ENCODE measurements at regions not wholly inside any gene's neighbourhood (a gene's known extent, or its start where the extent isn't known, plus 50 kb on each side); places are given as distances from the start of the nearest gene placed in this dataset.

- intact Hi-C loops (cut with micrococcal nuclease) = no loop called here
- no peak for TF ChIP-seq FOS (IDR thresholded peaks at IDR 0.05; ENCODE audit: borderline replicate concordance, insufficient read depth, low read length)
- no peak for TF ChIP-seq MAX (IDR thresholded peaks at IDR 0.05; ENCODE audit: insufficient read depth, insufficient read length)
- no peak for TF ChIP-seq POLR2AphosphoS5 (IDR thresholded peaks at IDR 0.05; ENCODE audit: insufficient read depth, low read depth, low read length)
- no peak for TF ChIP-seq JUN (IDR thresholded peaks at IDR 0.05; ENCODE audit: borderline replicate concordance, insufficient read depth, insufficient read length, low read depth)
- no peak for TF ChIP-seq MYC (IDR thresholded peaks at IDR 0.05; ENCODE audit: low read depth, low read length)
- no peak for TF ChIP-seq POLR2A (IDR thresholded peaks at IDR 0.05; ENCODE audit: low read depth, low read length)
- TF ChIP-seq EZH2 (IDR thresholded peaks at IDR 0.05; ENCODE audit: borderline replicate concordance, low read depth, low read length, severe bottlenecking) = no peak
- no peak for TF ChIP-seq CTCF (IDR thresholded peaks at IDR 0.05; ENCODE audit: extremely low read depth in 1 of 2, insufficient read depth in 1 of 2, low read depth in 1 of 2, low read length in 2 of 2)
- TF ChIP-seq GATA2 (IDR thresholded peaks at IDR 0.05; ENCODE audit: insufficient read depth, insufficient read length, low read depth, low read length) = no peak
- Histone ChIP-seq H4K20me1 (replicated peaks; ENCODE audit: control insufficient read depth, extremely low read depth, insufficient read depth, low read length) (no peaks in the 10 kb centered on the region), H3K4me3 (replicated peaks in 1 of 3; ENCODE audit: insufficient read depth in 1 of 3, low read depth in 1 of 3, low read length in 3 of 3) (no peak overlapping the region), H2AFZ (ENCODE audit: low read depth, low read length) (no peak overlapping the region), H3K79me2 (ENCODE audit: control insufficient read depth, insufficient read depth, low read length) (no peaks in the 10 kb centered on the region), H3K27ac (ENCODE audit: insufficient read depth, low read depth, low read length) (no peak overlapping the region), H3K9ac (replicated peaks; ENCODE audit: extremely low read depth, insufficient read depth, low read length) (no peak overlapping the region), H3K9me3 (replicated peaks; ENCODE audit: control insufficient read depth, insufficient read depth, low read length) (no peaks in the 10 kb centered on the region), H3K4me2 (ENCODE audit: insufficient read depth, low read length) (no peak overlapping the region), H3K4me1 (ENCODE audit: control insufficient read depth, extremely low read depth, insufficient read depth, low read length) (no peaks in the 10 kb centered on the region), H3K36me3 (ENCODE audit: control insufficient read depth in 2 of 2, extremely low read depth in 1 of 2, insufficient read depth in 2 of 2, low read length in 2 of 2) (no peaks in the 10 kb centered on the region), H3K9me1 (replicated peaks; ENCODE audit: control insufficient read depth, extremely low read depth, insufficient read depth, low read length) (no peaks in the 10 kb centered on the region), H3K27me3 (ENCODE audit: control insufficient read depth in 2 of 2, insufficient read depth in 2 of 2, low read length in 2 of 2) (peaks cover 0 to 2% of the 10 kb centered on the region in 2 experiments)
- no TSS peak for BruUV-seq (replicated peaks)
- no peak for FAIRE-seq
- ChIA-PET CTCF (interaction anchor here (0.6 to 1.3 kb wide), 4 partner anchors 11 to 152 kb away, joined by 3 to 10 read pairs (median 4); no protein-coding TSS in a partner anchor), POLR2A (no interaction called here)
- DNase-seq (ENCODE audit: low read depth, low spot score) = no peak
- dilution Hi-C loops (cut with MboI; ENCODE audit: extremely low pct_ligation_motif_present, low sequenced_read_pairs) = no loop called here
These were observed 121.8 kb upstream of the WNT4 start for GRCh38 chr1:22264464-22265341.

All from endothelial cell of umbilical vein (primary cell).